OCI-LY3 (cell line): ENCODE measurements at regions not wholly inside any gene's neighbourhood (a gene's known extent, or its start where the extent isn't known, plus 50 kb on each side); places are given as distances from the start of the nearest gene placed in this dataset.
"Not testable (repeated sequence)": the region's sequence is repeated elsewhere in the genome, so short reads cannot be mapped to it uniquely, and the experiment has no call there.

Experiments used
- H2AFZ ChIP-seq: fragments of 200-600, 300-600 bp; shearing (Covaris generic); 2 replicates; pipeline ENCODE4 v1.6.0; 2014; ENCODE audit warnings: antibody characterized with exemption, low read depth, low read length
- H3K27ac ChIP-seq: fragments of 200-600, 300-600 bp; sonication (generic); 2 replicates; pipeline ENCODE4 v1.5.1; 2014; ENCODE audit warnings: mild to moderate bottlenecking, low read length, moderate library complexity, mixed read lengths
- H3K27me3 ChIP-seq: fragments of 200-600, 300-600 bp; sonication (generic); 2 replicates; pipeline ENCODE4 v1.6.1; 2014; ENCODE audit warnings: low read depth, low read length, mixed read lengths
- H3K36me3 ChIP-seq: fragments of 200-600, 300-600 bp; sonication (generic); replicated peaks from 2 replicates; pipeline ENCODE3; 2014; ENCODE audit warnings: low read depth, low read length, mixed read lengths
- H3K4me1 ChIP-seq: fragments of 300-600, 200-600 bp; sonication (generic); 2 replicates; pipeline ENCODE4 v1.6.1; 2014; ENCODE audit warnings: low read length, mixed read lengths
- H3K4me2 ChIP-seq: fragments of 200-600, 300-600 bp; sonication (generic); 2 replicates; pipeline ENCODE4 v1.6.1; 2014; ENCODE audit warnings: low read length, mixed read lengths
- H3K4me3 ChIP-seq: fragments of 300-600, 200-600 bp; sonication (generic); 2 replicates; pipeline ENCODE4 v1.5.1; 2014; ENCODE audit warnings: antibody characterized with exemption, mild to moderate bottlenecking, low read length, moderate library complexity
- H3K79me2 ChIP-seq: fragments of 300-600, 200-600 bp; shearing (Covaris generic); 2 replicates; pipeline ENCODE4 v1.6.1; 2014; ENCODE audit warnings: mild to moderate bottlenecking, low read length, mixed read lengths
- H3K9ac ChIP-seq: fragments of 300-600, 200-600 bp; shearing (Covaris generic); 2 replicates; pipeline ENCODE4 v1.6.0; 2014; ENCODE audit warnings: mild to moderate bottlenecking, low read length, moderate library complexity
- H3K9me3 ChIP-seq: fragments of 200-600, 300-600 bp; shearing (Covaris generic); 2 replicates; pipeline ENCODE4 v1.6.1; 2014; ENCODE audit warnings: low read length, mixed read lengths; ENCODE audit not compliant: insufficient read depth
- H4K20me1 ChIP-seq: fragments of 200-600, 300-600 bp; sonication (generic); 2 replicates; pipeline ENCODE4 v1.6.1; 2016; ENCODE audit warnings: low read length, mixed read lengths; ENCODE audit not compliant: insufficient read depth
- CTCF ChIP-seq: fragments of 200-600, 300-600 bp; sonication (generic); IDR thresholded peaks from 2 replicates; pipeline ENCODE4 v1.5.1; 2014; ENCODE audit warnings: antibody characterized with exemption, low read length, low read depth
- EZH2phosphoT487 ChIP-seq: fragments of 200-600 bp; shearing (Covaris generic); IDR thresholded peaks from 2 replicates; pipeline ENCODE4 v1.6.1; 2018; ENCODE audit warnings: antibody characterized with exemption, mixed run types, low read depth

GRCh38 chr22:47352920-47353700 lies 590.7 kb downstream of the TBC1D22A start:
- no peaks in the 10 kb centered on the region for H3K79me2 ChIP-seq
- no peak overlapping the region for H3K4me3 ChIP-seq
- no peaks in the 10 kb centered on the region for H3K4me1 ChIP-seq
- H3K27ac ChIP-seq, result no peak overlapping the region
- no peaks in the 10 kb centered on the region for H4K20me1 ChIP-seq
- H3K36me3 ChIP-seq, result no peaks in the 10 kb centered on the region
- H3K9ac ChIP-seq, result no peak overlapping the region
- no peaks in the 10 kb centered on the region for H3K27me3 ChIP-seq
- H3K4me2 ChIP-seq, result no peak overlapping the region
- H2AFZ ChIP-seq, result no peak overlapping the region
- H3K9me3 ChIP-seq, result no peaks in the 10 kb centered on the region
- no peak for TF ChIP-seq EZH2phosphoT487
- no peak for TF ChIP-seq CTCF

- Histone ChIP-seq H3K4me3 (no peak overlapping the region), H2AFZ (no peak overlapping the region), H3K4me2 (no peak overlapping the region), H3K27me3 (no peaks in the 10 kb centered on the region), H4K20me1 (no peaks in the 10 kb centered on the region), H3K36me3 (no peaks in the 10 kb centered on the region), H3K9me3 (no peaks in the 10 kb centered on the region), H3K79me2 (no peaks in the 10 kb centered on the region), H3K4me1 (no peaks in the 10 kb centered on the region), H3K9ac (no peak overlapping the region), H3K27ac (no peak overlapping the region)
- TF ChIP-seq CTCF (no peak), EZH2phosphoT487 (no peak)
Measured at GRCh38 chr22:47351836-47352579, 589.6 kb downstream of the TBC1D22A start.

- not testable (repeated sequence) for H3K79me2 ChIP-seq, H3K9me3 ChIP-seq, H3K4me3 ChIP-seq, H3K36me3 ChIP-seq, H3K4me1 ChIP-seq, H3K27me3 ChIP-seq, H3K9ac ChIP-seq, H4K20me1 ChIP-seq, H2AFZ ChIP-seq, H3K4me2 ChIP-seq, H3K27ac ChIP-seq
Measured at GRCh38 chr22:47346287-47346686, 583.8 kb downstream of the TBC1D22A start.

GRCh38 chr22:47345025-47345424 lies 582.6 kb downstream of the TBC1D22A start:
- Histone ChIP-seq H3K4me1 (no peaks in the 10 kb centered on the region), H2AFZ (no peak overlapping the region), H3K27ac (no peak overlapping the region), H4K20me1 (no peaks in the 10 kb centered on the region), H3K9me3 (no peaks in the 10 kb centered on the region), H3K4me2 (no peak overlapping the region), H3K79me2 (no peaks in the 10 kb centered on the region), H3K36me3 (no peaks in the 10 kb centered on the region), H3K9ac (no peak overlapping the region), H3K4me3 (no peak overlapping the region), H3K27me3 (peaks cover 9% of the 10 kb centered on the region; the same call in 1 of the 2 replicates)
- TF ChIP-seq CTCF, result no peak
- TF ChIP-seq EZH2phosphoT487, result no peak
